ENCODE measurements at regions not wholly inside any gene's neighbourhood (a gene's known extent, or its start where the extent isn't known, plus 50 kb on each side); places are given as distances from the start of the nearest gene placed in this dataset.

DNA sequence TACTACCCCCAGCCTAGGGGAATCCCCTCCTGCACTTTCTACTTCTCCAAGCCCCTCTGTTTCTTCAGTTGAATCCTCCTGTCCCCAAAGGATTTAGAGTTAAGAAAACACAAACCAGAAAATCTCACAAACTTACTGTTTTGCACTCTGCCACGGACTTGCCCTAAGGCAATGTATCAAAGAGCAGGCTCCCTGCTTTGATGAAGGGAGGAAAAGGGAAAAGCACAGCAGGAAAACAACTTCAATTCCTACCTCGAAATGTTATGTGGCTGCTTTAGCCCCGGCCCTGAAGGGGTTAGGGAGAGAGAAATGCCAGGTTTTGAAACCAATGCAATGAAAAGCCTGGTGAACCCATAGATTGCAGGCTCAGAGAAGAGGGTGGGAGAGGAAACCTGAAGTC is 254.7 kb downstream of the MAN2A1 start:
- no peak for TF ChIP-seq TCF7L2 (IDR thresholded peaks at IDR 0.05; ENCODE audit: borderline replicate concordance, extremely low read depth, insufficient read depth, insufficient read length)
- TF ChIP-seq JUND (IDR thresholded peaks at IDR 0.05): no peak
- TF ChIP-seq, protein P1, sequence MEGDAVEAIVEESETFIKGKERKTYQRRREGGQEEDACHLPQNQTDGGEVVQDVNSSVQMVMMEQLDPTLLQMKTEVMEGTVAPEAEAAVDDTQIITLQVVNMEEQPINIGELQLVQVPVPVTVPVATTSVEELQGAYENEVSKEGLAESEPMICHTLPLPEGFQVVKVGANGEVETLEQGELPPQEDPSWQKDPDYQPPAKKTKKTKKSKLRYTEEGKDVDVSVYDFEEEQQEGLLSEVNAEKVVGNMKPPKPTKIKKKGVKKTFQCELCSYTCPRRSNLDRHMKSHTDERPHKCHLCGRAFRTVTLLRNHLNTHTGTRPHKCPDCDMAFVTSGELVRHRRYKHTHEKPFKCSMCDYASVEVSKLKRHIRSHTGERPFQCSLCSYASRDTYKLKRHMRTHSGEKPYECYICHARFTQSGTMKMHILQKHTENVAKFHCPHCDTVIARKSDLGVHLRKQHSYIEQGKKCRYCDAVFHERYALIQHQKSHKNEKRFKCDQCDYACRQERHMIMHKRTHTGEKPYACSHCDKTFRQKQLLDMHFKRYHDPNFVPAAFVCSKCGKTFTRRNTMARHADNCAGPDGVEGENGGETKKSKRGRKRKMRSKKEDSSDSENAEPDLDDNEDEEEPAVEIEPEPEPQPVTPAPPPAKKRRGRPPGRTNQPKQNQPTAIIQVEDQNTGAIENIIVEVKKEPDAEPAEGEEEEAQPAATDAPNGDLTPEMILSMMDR (IDR thresholded peaks at IDR 0.05 in 2 of 3, conservative IDR thresholded peaks at IDR 0.05 in 1 of 3; ENCODE audit: borderline replicate concordance in 1 of 3, insufficient read depth in 1 of 3, low read depth in 2 of 3, low read length in 2 of 3): no peak
- TF ChIP-seq, protein P2, sequence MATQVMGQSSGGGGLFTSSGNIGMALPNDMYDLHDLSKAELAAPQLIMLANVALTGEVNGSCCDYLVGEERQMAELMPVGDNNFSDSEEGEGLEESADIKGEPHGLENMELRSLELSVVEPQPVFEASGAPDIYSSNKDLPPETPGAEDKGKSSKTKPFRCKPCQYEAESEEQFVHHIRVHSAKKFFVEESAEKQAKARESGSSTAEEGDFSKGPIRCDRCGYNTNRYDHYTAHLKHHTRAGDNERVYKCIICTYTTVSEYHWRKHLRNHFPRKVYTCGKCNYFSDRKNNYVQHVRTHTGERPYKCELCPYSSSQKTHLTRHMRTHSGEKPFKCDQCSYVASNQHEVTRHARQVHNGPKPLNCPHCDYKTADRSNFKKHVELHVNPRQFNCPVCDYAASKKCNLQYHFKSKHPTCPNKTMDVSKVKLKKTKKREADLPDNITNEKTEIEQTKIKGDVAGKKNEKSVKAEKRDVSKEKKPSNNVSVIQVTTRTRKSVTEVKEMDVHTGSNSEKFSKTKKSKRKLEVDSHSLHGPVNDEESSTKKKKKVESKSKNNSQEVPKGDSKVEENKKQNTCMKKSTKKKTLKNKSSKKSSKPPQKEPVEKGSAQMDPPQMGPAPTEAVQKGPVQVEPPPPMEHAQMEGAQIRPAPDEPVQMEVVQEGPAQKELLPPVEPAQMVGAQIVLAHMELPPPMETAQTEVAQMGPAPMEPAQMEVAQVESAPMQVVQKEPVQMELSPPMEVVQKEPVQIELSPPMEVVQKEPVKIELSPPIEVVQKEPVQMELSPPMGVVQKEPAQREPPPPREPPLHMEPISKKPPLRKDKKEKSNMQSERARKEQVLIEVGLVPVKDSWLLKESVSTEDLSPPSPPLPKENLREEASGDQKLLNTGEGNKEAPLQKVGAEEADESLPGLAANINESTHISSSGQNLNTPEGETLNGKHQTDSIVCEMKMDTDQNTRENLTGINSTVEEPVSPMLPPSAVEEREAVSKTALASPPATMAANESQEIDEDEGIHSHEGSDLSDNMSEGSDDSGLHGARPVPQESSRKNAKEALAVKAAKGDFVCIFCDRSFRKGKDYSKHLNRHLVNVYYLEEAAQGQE (IDR thresholded peaks at IDR 0.05; ENCODE audit: low read depth): no peak
- no peak for TF ChIP-seq EGR1 (IDR thresholded peaks at IDR 0.05; ENCODE audit: low read depth)
- TF ChIP-seq, protein P3, sequence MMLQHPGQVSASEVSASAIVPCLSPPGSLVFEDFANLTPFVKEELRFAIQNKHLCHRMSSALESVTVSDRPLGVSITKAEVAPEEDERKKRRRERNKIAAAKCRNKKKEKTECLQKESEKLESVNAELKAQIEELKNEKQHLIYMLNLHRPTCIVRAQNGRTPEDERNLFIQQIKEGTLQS (IDR thresholded peaks at IDR 0.05): no peak
- TF ChIP-seq ELF1 (IDR thresholded peaks at IDR 0.05; ENCODE audit: borderline replicate concordance, low read depth): no peak
- no peak for TF ChIP-seq RAD21 (IDR thresholded peaks at IDR 0.05; ENCODE audit: low read depth)
- TF ChIP-seq, protein P4, sequence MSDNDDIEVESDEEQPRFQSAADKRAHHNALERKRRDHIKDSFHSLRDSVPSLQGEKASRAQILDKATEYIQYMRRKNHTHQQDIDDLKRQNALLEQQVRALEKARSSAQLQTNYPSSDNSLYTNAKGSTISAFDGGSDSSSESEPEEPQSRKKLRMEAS (IDR thresholded peaks at IDR 0.05): no peak
- TF ChIP-seq YY1 (IDR thresholded peaks at IDR 0.05; ENCODE audit: extremely low read depth, insufficient replicate concordance, low read depth, low read length): no peak
- no peak for TF ChIP-seq EZH2 (IDR thresholded peaks at IDR 0.05)
- TF ChIP-seq POLR2A (IDR thresholded peaks at IDR 0.05; ENCODE audit: borderline replicate concordance, extremely low read depth, insufficient read depth, insufficient read length): no peak
